OCI-LY3 (cell line): ENCODE measurements at regions not wholly inside any gene's neighbourhood (a gene's known extent, or its start where the extent isn't known, plus 50 kb on each side); places are given as distances from the start of the nearest gene placed in this dataset.

Experiments used
- H2AFZ ChIP-seq: fragments of 200-600, 300-600 bp; shearing (Covaris generic); 2 replicates; pipeline ENCODE4 v1.6.0; 2014; ENCODE audit warnings: antibody characterized with exemption, low read depth, low read length
- H3K27ac ChIP-seq: fragments of 200-600, 300-600 bp; sonication (generic); 2 replicates; pipeline ENCODE4 v1.5.1; 2014; ENCODE audit warnings: mild to moderate bottlenecking, low read length, moderate library complexity, mixed read lengths
- H3K27me3 ChIP-seq: fragments of 200-600, 300-600 bp; sonication (generic); 2 replicates; pipeline ENCODE4 v1.6.1; 2014; ENCODE audit warnings: low read depth, low read length, mixed read lengths
- H3K36me3 ChIP-seq: fragments of 200-600, 300-600 bp; sonication (generic); replicated peaks from 2 replicates; pipeline ENCODE3; 2014; ENCODE audit warnings: low read depth, low read length, mixed read lengths
- H3K4me1 ChIP-seq: fragments of 300-600, 200-600 bp; sonication (generic); 2 replicates; pipeline ENCODE4 v1.6.1; 2014; ENCODE audit warnings: low read length, mixed read lengths
- H3K4me2 ChIP-seq: fragments of 200-600, 300-600 bp; sonication (generic); 2 replicates; pipeline ENCODE4 v1.6.1; 2014; ENCODE audit warnings: low read length, mixed read lengths
- H3K4me3 ChIP-seq: fragments of 300-600, 200-600 bp; sonication (generic); 2 replicates; pipeline ENCODE4 v1.5.1; 2014; ENCODE audit warnings: antibody characterized with exemption, mild to moderate bottlenecking, low read length, moderate library complexity
- H3K79me2 ChIP-seq: fragments of 300-600, 200-600 bp; shearing (Covaris generic); 2 replicates; pipeline ENCODE4 v1.6.1; 2014; ENCODE audit warnings: mild to moderate bottlenecking, low read length, mixed read lengths
- H3K9ac ChIP-seq: fragments of 300-600, 200-600 bp; shearing (Covaris generic); 2 replicates; pipeline ENCODE4 v1.6.0; 2014; ENCODE audit warnings: mild to moderate bottlenecking, low read length, moderate library complexity
- H3K9me3 ChIP-seq: fragments of 200-600, 300-600 bp; shearing (Covaris generic); 2 replicates; pipeline ENCODE4 v1.6.1; 2014; ENCODE audit warnings: low read length, mixed read lengths; ENCODE audit not compliant: insufficient read depth
- H4K20me1 ChIP-seq: fragments of 200-600, 300-600 bp; sonication (generic); 2 replicates; pipeline ENCODE4 v1.6.1; 2016; ENCODE audit warnings: low read length, mixed read lengths; ENCODE audit not compliant: insufficient read depth
- EZH2phosphoT487 ChIP-seq: fragments of 200-600 bp; shearing (Covaris generic); IDR thresholded peaks from 2 replicates; pipeline ENCODE4 v1.6.1; 2018; ENCODE audit warnings: antibody characterized with exemption, mixed run types, low read depth
- TF ChIP-seq, protein P1 (sequence below): fragments of 200-600, 300-600 bp; sonication (generic); IDR thresholded peaks from 2 replicates; pipeline ENCODE4 v1.5.1; 2014; ENCODE audit warnings: antibody characterized with exemption, low read length, low read depth

DNA sequence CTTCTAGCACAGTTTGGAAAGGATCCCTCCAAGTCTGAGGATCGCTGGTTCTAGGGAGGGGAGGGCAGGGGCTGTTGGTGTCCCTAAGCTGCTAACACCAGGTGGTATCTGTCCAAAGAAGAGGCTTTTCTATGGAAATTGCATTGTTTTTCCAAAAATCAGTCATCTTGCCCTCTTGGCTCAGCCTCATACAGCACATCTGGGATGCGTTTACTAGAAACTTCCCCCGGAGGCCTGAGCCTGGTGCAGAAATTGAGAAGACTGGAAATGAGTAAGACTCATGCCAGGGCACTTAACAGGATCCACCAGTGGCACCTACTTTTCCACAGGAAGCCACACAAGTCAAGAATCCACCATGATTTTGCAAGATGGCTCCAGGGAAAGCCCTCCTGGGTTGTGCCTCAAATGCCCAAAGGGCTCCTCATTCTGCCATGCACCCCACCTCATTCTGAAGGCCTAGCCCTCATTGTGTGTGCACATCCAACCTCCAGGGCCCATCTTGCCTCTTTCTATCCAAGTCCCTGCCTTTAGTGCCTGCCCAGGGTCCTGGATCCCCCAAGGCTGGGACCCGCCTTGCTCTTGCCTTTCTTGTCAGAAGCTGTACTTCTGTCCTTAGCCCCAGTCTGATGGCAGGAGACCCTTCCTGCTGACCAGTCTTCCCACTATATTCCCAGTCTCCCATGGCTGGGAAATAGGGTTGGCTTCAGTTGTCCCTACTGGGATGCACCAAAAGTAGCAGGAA is 97.6 kb downstream of the MRPL14 start:
- Histone ChIP-seq H3K9ac (no peak overlapping the region), H3K9me3 (no peaks in the 10 kb centered on the region), H3K27ac (no peak overlapping the region), H3K27me3 (peaks cover 36% of the 10 kb centered on the region), H2AFZ (no peak overlapping the region), H3K4me2 (no peak overlapping the region), H3K4me1 (no peaks in the 10 kb centered on the region), H3K79me2 (no peaks in the 10 kb centered on the region), H3K4me3 (no peak overlapping the region), H3K36me3 (no peaks in the 10 kb centered on the region), H4K20me1 (no peaks in the 10 kb centered on the region)
- TF ChIP-seq, protein P1, sequence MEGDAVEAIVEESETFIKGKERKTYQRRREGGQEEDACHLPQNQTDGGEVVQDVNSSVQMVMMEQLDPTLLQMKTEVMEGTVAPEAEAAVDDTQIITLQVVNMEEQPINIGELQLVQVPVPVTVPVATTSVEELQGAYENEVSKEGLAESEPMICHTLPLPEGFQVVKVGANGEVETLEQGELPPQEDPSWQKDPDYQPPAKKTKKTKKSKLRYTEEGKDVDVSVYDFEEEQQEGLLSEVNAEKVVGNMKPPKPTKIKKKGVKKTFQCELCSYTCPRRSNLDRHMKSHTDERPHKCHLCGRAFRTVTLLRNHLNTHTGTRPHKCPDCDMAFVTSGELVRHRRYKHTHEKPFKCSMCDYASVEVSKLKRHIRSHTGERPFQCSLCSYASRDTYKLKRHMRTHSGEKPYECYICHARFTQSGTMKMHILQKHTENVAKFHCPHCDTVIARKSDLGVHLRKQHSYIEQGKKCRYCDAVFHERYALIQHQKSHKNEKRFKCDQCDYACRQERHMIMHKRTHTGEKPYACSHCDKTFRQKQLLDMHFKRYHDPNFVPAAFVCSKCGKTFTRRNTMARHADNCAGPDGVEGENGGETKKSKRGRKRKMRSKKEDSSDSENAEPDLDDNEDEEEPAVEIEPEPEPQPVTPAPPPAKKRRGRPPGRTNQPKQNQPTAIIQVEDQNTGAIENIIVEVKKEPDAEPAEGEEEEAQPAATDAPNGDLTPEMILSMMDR = no peak
- TF ChIP-seq EZH2phosphoT487 = no peak

DNA sequence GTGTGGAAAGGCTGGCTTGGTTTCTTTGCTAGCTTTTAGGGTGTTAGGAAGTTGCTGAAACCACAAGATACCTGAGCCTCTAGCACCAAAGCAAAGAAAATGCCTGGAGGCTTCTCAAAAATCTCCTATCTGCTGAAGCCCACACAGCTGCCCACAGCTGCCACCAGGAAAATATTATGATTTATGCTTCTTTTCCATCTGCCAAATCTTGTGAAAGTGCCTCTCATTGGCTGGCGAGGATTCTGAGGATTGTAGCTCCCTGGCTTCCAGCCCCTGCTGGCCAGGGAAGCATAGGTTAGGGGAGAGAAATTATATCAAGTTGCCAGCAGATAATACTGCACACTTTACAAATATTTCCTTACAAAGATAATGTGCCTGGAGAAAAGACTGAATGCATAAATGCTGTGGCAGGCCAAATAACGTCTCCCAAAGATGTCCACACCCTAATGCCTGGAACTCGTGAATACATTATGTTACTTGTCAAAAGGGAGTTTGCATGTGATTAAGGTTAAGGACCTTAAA is 98.4 kb downstream of the MRPL14 start:
- no peaks in the 10 kb centered on the region for H3K9me3 ChIP-seq
- no peak overlapping the region for H3K9ac ChIP-seq
- no peak overlapping the region for H3K4me3 ChIP-seq
- no peaks in the 10 kb centered on the region for H3K36me3 ChIP-seq
- H3K4me1 ChIP-seq = no peaks in the 10 kb centered on the region
- no peaks in the 10 kb centered on the region for H3K79me2 ChIP-seq
- H3K4me2 ChIP-seq = no peak overlapping the region
- no peak overlapping the region for H3K27ac ChIP-seq
- TF ChIP-seq, protein P1 = no peak
- no peak overlapping the region for H2AFZ ChIP-seq
- peaks cover 36% of the 10 kb centered on the region for H3K27me3 ChIP-seq
- no peaks in the 10 kb centered on the region for H4K20me1 ChIP-seq

DNA sequence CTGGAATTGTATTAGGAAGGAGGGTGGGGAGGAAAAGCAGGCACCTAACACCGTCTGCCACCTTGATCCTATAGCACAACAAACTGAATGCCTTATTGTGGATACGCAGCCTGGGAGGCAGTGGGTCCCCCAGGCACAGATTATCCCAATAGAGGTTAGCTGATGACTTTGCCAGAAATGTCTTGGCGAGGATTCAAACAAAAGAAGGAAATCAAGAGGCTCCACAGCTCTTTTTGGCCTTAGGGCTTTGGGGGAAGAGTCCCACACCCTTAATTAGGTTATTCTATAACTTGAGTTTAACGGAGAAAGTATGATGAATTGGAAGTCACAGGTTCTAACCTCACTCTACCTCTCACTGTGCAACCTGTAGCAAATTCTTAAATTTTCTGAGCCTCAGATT is 102.0 kb downstream of the MRPL14 start:
- no peak overlapping the region for H3K4me3 ChIP-seq
- H3K79me2 ChIP-seq = no peaks in the 10 kb centered on the region
- no peaks in the 10 kb centered on the region for H3K36me3 ChIP-seq
- no peak overlapping the region for H3K9ac ChIP-seq
- peaks cover 21% of the 10 kb centered on the region for H3K27me3 ChIP-seq
- TF ChIP-seq EZH2phosphoT487 = no peak
- TF ChIP-seq, protein P1 = no peak
- H3K27ac ChIP-seq = no peak overlapping the region
- no peak overlapping the region for H2AFZ ChIP-seq
- H3K9me3 ChIP-seq = no peaks in the 10 kb centered on the region
- H3K4me2 ChIP-seq = no peak overlapping the region
- H3K4me1 ChIP-seq = peaks cover 5% of the 10 kb centered on the region; the same call in 1 of the 2 replicates
- H4K20me1 ChIP-seq = no peaks in the 10 kb centered on the region

DNA sequence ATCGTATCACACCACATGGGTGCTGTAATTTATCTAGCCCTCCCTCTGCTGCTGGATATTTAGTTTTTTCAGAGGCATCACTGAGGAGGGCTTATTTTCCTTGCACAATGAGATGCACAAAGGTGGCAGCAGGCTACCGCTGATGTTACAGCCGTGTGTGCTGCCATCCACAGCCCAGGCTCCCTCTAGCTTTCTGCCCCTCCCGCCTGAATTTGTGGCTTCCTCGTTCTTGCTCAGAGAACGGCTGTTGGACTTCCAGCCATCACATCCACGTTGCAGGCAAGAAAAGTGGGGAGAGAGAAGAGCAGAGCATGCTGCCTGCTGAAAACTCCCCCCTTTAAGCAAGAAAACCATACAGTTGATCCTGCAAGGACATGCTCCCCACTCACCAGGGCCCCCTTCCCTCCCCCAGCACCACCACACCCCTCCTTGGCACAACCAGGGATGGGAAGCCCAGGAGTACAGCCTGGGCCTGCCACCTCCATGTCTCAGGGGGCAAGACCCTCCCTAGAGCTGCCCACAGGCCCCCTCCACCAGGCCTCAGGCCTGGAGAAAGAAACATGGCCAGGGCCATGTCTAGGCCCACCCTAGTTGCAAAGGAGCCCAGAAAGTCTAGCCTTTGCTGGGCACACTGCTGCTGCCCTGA is 102.6 kb downstream of the MRPL14 start:
- no peaks in the 10 kb centered on the region for H3K79me2 ChIP-seq
- H3K4me3 ChIP-seq = no peak overlapping the region
- H3K9ac ChIP-seq = no peak overlapping the region
- H4K20me1 ChIP-seq = no peaks in the 10 kb centered on the region
- H3K4me2 ChIP-seq = no peak overlapping the region
- H3K27me3 ChIP-seq = peaks cover 16% of the 10 kb centered on the region
- no peaks in the 10 kb centered on the region for H3K36me3 ChIP-seq
- no peak overlapping the region for H2AFZ ChIP-seq
- H3K9me3 ChIP-seq = no peaks in the 10 kb centered on the region
- no peak overlapping the region for H3K27ac ChIP-seq
- peaks cover 5% of the 10 kb centered on the region; the same call in 1 of the 2 replicates for H3K4me1 ChIP-seq
- TF ChIP-seq EZH2phosphoT487 = no peak
- TF ChIP-seq, protein P1 = no peak
